SK-MEL-5 (cell line): ENCODE measurements at regions not wholly inside any gene's neighbourhood (a gene's known extent, or its start where the extent isn't known, plus 50 kb on each side); places are given as distances from the start of the nearest gene placed in this dataset.

Source experiments
- DNase-seq: peaks from one replicate; pipeline ENCODE4 v3.0.0-alpha.2; 2016; ENCODE audit warnings: low read depth, low spot score
- in situ Hi-C: cut with HindIII; loops from 2 replicates; pipeline ENCODE4 v1.10.0; 2016; ENCODE audit warnings: low sequenced_read_pairs, high pct_unique_total_duplicates, low pct_unique_long_range_greater_than_20kb

DNA sequence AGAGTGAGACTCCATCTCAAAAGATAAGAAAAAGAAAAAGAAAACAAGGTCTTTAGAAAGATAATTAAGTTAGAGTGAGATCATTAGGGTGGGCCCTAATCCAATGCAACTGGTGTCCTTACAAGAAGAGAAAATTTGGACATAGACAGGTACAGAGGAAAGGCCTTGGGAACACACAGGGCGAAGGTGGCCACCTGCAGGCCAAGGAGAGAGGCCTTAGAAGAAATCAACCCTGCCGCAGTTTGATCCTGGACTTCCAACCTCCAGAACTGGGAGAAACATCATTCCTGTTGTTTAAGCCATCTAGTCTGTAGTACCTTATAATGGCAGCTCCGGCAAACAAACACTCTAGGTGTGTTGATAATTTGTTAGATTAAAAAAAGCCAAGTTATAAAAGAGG is 491.9 kb downstream of the MED13L start:
- in situ Hi-C loops = no loop called here
- no peak for DNase-seq

DNA sequence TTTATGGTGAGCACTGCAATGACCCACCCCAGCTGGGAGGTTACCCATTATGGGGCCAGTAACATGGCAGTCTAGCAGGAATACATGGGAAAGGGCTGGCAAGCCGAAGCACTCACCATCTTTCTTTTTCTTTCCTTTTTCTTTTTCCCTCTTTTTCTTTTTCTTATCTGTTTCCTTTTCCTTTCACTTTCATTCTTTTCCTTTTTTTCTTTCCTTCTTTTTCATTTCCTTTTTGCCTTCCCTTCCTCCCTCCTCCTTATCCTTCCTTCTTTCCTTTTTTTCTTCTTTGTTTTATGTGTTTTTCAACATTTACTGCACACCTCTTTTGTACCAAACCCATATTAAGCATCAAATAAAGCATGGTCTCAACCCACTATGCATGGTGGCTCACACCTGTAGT is 501.1 kb downstream of the MED13L start:
- in situ Hi-C loops = no loop called here
- DNase-seq = no peak

- DNase-seq = no peak
- in situ Hi-C loops = no loop called here
Observed at GRCh38 chr12:115774148-115774895, 503.2 kb downstream of the MED13L start.

DNA sequence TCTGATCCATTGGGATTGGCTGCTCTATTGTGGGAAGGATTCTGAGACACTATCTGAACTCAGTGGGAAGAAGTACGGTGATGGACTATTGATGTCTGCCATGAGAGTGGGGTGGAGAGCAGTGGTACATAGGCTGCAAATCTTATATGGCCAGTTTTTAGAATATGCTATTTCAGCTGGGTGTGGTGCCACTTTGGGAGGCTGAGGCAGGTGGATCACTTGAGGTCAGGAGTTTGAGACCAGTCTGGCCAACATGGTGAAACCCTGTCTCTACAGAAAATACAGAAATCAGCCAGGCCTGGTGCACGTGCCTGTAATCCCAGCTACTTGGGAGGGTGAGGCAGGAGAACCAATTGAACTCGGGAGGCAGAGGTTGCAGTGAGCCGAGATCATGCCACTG is 505.9 kb downstream of the MED13L start:
- DNase-seq = no peak
- in situ Hi-C loops = no loop called here

- in situ Hi-C loops = no loop called here
- no peak for DNase-seq
Observed at GRCh38 chr12:115771065-115771464, 506.4 kb downstream of the MED13L start.

DNA sequence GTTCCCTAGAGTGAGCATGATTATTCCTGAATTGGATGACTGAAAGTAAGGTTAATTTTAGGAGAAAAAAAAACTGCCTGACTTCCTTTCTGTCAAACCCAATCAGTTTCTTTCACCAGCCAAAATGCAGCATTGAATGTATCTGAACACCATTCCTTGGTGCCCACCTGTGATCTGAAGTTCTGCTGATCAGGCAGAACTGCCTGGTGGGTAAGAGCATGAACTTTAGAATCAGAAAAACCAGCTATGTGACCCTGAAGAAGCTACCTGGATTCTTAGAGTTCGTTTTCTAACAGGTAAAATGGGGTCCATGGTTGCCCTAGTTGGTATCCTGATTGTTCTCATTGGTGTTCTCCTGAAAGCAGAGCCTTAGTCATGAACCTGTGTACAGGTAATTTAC is 506.9 kb downstream of the MED13L start:
- in situ Hi-C loops = no loop called here
- no peak for DNase-seq

GRCh38 chr12:115767916-115768315 is 509.6 kb downstream of the MED13L start:
- DNase-seq = no peak
- in situ Hi-C loops = no loop called here

DNA sequence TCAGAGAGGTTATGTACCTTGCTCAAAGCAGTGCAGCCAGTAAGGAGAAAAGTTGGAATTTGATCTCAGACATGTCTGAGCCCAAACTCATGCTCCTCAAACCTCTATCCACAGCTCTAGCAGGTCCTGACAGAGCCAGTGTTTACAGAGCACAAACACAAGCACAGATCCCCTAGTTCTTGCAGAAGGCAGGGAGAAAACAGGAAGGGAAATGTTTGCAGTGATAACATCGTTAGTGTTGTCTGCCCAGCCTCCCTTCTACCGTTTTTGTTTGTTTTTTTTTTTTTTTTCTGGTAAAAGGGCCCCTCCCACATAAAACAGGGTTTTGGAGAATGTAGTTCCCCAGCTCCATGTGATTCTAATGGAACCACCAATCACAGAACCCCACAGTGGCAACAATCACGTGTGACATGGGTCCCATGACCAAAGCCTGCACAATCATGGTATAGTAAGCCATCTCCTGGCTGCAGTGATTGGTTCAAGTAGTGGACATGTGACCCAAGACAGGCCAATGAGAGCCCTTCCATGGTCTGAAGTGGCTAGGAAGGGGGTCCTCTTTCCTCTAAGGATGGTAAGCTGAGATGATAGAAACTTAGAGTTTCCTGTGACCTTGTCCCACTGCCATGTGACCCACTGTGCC is 513.4 kb downstream of the MED13L start:
- peak; percentile 25 for DNase-seq
- in situ Hi-C loops = no loop called here

DNA sequence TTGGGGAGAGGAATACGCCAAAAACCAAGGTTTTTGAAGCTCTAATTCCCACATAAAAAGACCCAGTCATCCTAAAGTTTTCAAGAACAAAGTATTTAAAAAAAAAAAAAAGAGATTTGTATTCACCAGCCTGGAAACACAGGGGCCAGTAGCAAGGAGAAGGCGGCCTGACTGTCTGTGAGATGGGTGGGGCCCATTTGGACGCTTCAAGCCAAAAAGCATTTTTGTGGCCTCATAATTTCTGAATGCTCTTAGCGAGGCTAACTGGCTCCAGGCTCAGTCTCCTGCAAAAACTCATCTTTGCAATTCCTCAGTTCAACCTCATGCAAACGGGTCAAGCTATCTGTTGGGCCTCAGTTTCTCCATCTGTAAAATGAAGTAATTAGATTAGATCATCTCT is 514.1 kb downstream of the MED13L start:
- DNase-seq = no peak
- in situ Hi-C loops = no loop called here

- in situ Hi-C loops = no loop called here
- no peak for DNase-seq
Observed at GRCh38 chr12:115762936-115763335, 514.6 kb downstream of the MED13L start.

- in situ Hi-C loops = no loop called here
- DNase-seq = peak; percentile 20
Observed at GRCh38 chr12:115761784-115762183, 515.7 kb downstream of the MED13L start.

DNA sequence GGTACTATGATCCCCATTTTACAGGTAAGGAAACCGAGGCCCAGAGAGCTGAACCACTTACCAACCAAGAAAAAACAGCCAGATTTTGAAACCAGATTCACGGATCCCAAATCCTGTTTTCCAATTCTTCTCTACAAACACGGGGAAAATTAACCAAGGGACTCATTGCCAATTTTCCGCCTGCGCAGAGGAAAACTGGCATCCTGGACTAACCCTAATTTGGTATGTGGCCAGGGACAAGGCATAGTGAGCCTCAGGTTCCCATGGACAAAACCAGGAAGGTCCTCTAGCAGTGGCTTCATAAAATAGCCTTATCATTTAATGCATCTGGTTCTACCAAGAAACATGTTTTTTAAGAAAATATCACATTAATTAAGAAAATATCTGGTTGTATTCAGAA is 517.3 kb downstream of the MED13L start:
- DNase-seq = no peak
- in situ Hi-C loops = no loop called here

- in situ Hi-C loops = no loop called here
- DNase-seq = no peak
Observed at GRCh38 chr12:115758877-115759620, 518.4 kb downstream of the MED13L start.

- DNase-seq = no peak
- in situ Hi-C loops = no loop called here
Observed at GRCh38 chr12:115758183-115758582, 519.3 kb downstream of the MED13L start.

GRCh38 chr12:115756804-115757203 is 520.7 kb downstream of the MED13L start:
- DNase-seq = no peak

GRCh38 chr12:115756271-115756670 is 521.2 kb downstream of the MED13L start:
- in situ Hi-C loops = no loop called here
- no peak for DNase-seq

More at GRCh38 chr12:115756804-115757203, 520.7 kb downstream of the MED13L start:
- in situ Hi-C loops = no loop called here

DNA sequence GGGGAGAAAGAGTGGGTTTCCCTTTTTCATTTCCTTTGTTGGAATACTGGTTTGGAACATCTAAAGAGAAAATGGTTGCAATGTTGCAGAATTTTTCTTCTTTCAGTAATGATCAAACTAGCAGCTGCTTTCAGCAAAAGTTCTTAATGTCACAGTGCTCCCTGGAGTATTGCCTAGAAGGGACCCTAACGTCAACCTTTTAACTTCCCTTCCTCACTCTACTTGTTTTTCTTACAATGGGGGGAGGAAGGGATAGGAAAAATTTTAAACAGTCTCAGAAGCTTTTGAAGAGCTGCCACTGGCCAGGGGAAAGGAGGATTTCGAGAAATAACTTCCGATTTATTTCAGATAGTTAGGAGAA is 521.8 kb downstream of the MED13L start:
- no peak for DNase-seq
- in situ Hi-C loops = no loop called here

GRCh38 chr12:115755061-115755724 is 522.3 kb downstream of the MED13L start:
- in situ Hi-C loops = no loop called here
- no peak for DNase-seq
